ENCODE measurements at regions not wholly inside any gene's neighbourhood (a gene's known extent, or its start where the extent isn't known, plus 50 kb on each side); places are given as distances from the start of the nearest gene placed in this dataset.

DNA sequence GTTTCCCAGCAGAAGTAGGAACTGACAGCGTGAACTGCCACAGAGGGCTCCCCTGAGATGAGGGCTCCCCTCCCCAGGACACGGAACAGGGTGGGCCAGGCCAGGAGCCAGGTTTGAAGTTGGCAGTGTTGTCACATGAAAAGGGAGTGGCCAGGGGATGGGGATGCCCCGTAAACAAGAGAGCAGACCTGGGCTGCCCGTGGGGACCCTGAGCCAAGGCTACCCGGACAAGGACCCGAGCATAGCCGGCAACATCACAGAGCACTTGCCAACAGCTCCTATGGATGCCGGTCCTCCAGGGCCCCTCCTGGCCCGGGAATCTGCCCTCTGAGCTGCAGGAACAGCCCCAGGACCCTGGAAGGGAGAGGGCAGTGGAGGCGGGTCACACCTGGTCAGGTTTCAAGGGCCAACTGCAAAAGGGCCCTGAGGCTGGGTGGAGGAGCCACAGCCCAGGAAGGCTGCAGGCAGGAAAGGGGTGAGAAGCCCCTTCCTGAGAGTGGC, 102.1 kb downstream of the CPZ start:
- TF ChIP-seq, protein P1, sequence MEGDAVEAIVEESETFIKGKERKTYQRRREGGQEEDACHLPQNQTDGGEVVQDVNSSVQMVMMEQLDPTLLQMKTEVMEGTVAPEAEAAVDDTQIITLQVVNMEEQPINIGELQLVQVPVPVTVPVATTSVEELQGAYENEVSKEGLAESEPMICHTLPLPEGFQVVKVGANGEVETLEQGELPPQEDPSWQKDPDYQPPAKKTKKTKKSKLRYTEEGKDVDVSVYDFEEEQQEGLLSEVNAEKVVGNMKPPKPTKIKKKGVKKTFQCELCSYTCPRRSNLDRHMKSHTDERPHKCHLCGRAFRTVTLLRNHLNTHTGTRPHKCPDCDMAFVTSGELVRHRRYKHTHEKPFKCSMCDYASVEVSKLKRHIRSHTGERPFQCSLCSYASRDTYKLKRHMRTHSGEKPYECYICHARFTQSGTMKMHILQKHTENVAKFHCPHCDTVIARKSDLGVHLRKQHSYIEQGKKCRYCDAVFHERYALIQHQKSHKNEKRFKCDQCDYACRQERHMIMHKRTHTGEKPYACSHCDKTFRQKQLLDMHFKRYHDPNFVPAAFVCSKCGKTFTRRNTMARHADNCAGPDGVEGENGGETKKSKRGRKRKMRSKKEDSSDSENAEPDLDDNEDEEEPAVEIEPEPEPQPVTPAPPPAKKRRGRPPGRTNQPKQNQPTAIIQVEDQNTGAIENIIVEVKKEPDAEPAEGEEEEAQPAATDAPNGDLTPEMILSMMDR (IDR thresholded peaks at IDR 0.05): no peak
- TF ChIP-seq EP300 (IDR thresholded peaks at IDR 0.05): no peak

Measured in tibial nerve (tissue), 4 donors.